Activated CD8-positive, alpha-beta memory T cell treated with anti-CD3 and anti-CD28 coated beads for 24 hours (primary cell): ENCODE measurements at regions not wholly inside any gene's neighbourhood (a gene's known extent, or its start where the extent isn't known, plus 50 kb on each side); places are given as distances from the start of the nearest gene placed in this dataset.

ENCODE experiments used
- DNase-seq: peaks from one replicate; pipeline ENCODE4 v3.0.0-alpha.2; 2020

DNA sequence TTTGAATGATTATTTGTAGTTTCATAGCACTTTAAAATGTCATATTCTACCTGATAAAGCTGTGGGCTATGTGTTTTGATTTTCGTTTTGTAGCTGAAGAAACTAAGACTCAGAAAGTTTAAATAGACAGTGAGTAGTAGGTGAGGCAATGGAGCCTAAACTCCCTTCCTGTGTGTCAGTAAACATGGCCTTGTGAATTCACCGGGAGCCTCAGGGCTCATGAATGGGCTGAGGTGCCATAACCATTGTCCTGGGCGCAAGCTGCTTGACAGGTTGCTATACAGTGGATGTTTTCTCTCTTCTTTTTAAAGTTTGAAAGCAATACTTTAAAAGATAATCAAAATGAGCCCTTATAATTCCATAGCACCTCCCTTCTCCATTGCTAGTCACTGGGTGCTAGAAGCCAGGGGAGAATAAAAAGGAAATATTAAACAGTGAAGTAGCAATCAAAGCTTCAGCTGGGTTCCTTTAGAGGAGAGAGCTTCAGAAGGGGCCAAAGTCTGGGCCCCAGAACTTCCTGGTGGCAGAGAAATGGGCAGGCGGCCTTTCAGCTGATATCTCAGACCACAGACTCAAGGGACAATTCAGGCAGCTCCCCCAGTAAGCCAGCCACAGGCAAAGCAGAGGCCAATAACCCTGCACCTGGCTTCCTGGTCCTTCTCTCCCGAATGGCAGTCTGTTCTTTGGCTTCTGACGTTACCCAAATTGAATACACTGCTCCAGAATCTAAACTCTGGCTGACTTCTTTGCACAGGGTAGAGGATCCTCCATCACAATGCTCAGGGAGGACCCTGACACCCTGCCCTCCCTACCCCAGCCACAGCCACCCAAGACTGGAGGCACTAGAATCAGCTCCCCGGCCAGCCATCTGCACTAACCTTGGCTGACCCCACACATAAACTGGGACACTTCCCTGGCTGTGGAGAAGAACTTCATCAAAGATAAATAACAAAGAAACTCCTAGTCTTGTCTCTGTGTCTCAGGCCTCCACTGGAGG, 51.8 kb upstream of the NPAS2 start:
- no peak for DNase-seq
